ENCODE measurements at regions not wholly inside any gene's neighbourhood (a gene's known extent, or its start where the extent isn't known, plus 50 kb on each side); places are given as distances from the start of the nearest gene placed in this dataset.

GRCh38 chr4:92031825-92032224 is 271.9 kb upstream of the GRID2 start:
- TF ChIP-seq CTCF (IDR thresholded peaks at IDR 0.05 in 8 of 11, conservative IDR thresholded peaks at IDR 0.05 in 3 of 11) = no peak
- TF ChIP-seq POLR2AphosphoS5 (IDR thresholded peaks at IDR 0.05) = no peak
- TF ChIP-seq POLR2A (IDR thresholded peaks at IDR 0.05) = no peak

Measured in spleen (tissue), 7 donors.